Activated CD4-positive, alpha-beta memory T cell treated with anti-CD3 and anti-CD28 coated beads, Interleukin-2, amount 10 ng/mL, durations not matched to agents 7 days and 5 days (primary cell): ENCODE measurements at regions not wholly inside any gene's neighbourhood (a gene's known extent, or its start where the extent isn't known, plus 50 kb on each side); places are given as distances from the start of the nearest gene placed in this dataset.

Source experiments
- CTCF ChIA-PET: fragments of 350-600 bp; sonication (Branson Sonifier 250); formaldehyde crosslinking; loops from one replicate; lab custom pipeline; 2021; ENCODE audit warnings: antibody characterized with exemption, inconsistent platforms; lab: Charles Lee
- POLR2A ChIA-PET: fragments of 350-600 bp; sonication (Branson Sonifier 250); formaldehyde crosslinking; loops from one replicate; lab custom pipeline; 2021; ENCODE audit warnings: antibody characterized with exemption; lab: Charles Lee
- DNase-seq: peaks from one replicate; pipeline ENCODE4 v3.0.0-alpha.2; 2020
- H3K27ac Mint-ChIP-seq: one replicate; pipeline ENCODE4 v1.8.0; 2021; ENCODE audit warnings: mild to moderate bottlenecking, mixed read lengths
- H3K27me3 Mint-ChIP-seq: one replicate; pipeline ENCODE4 v1.8.0; 2021; ENCODE audit warnings: mixed read lengths
- H3K36me3 Mint-ChIP-seq: one replicate; pipeline ENCODE4 v1.8.0; 2021; ENCODE audit warnings: low read depth, mixed read lengths
- H3K4me1 Mint-ChIP-seq: one replicate; pipeline ENCODE4 v1.8.0; 2021; ENCODE audit warnings: mixed read lengths
- H3K4me3 Mint-ChIP-seq: one replicate; pipeline ENCODE4 v1.8.0; 2021; ENCODE audit warnings: mild to moderate bottlenecking, mixed read lengths
- H3K9me3 Mint-ChIP-seq: one replicate; pipeline ENCODE4 v1.8.0; 2021; ENCODE audit warnings: mixed read lengths

GRCh38 chr6:75546381-75546780 is 52.8 kb upstream of the FILIP1 start:
- POLR2A ChIA-PET = no interaction called here
- no peak for DNase-seq
- H3K4me3 Mint-ChIP-seq = no peak overlapping the region
- no peaks in the 10 kb centered on the region for H3K9me3 Mint-ChIP-seq
- H3K27me3 Mint-ChIP-seq = peaks cover 3% of the 10 kb centered on the region
- peaks cover 6% of the 10 kb centered on the region for H3K4me1 Mint-ChIP-seq
- no peak overlapping the region for H3K27ac Mint-ChIP-seq
- CTCF ChIA-PET = interaction anchor here (0.9 to 1.1 kb wide), 5 partner anchors 10 to 280 kb away, joined by 3 to 5 read pairs (median 3); no protein-coding TSS in a partner anchor
- H3K36me3 Mint-ChIP-seq = no peaks in the 10 kb centered on the region

DNA sequence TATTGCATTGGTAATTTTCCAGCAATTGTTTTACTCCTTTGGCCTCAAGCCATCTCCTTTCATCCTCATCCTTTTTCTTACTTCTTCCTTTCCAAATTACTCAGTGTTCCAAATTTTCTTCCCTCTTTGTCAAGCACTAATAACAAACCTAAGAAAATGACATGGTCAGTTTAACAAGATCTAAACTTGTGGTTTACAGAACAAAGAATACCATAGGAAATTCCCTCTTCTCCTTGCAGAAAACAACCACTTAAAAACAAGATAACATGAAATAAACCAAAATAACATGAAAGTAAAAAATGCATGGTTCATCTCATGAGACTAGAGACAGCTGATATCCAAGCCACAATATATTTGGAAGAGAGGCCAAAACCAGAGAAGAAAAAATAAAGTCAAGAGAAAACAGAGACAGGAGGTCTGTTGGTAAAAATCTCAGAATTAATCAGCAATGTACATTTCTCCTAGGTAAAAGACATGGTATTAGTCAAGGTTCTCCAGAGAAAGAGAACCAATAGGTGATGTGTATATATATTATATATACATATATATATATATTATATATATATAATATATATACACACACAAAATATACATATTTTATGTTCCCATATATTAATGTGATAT is 51.0 kb upstream of the SENP6 start:
- no peaks in the 10 kb centered on the region for H3K36me3 Mint-ChIP-seq
- no peak overlapping the region for H3K27ac Mint-ChIP-seq
- H3K4me1 Mint-ChIP-seq = peaks cover 11% of the 10 kb centered on the region
- no peaks in the 10 kb centered on the region for H3K27me3 Mint-ChIP-seq
- H3K9me3 Mint-ChIP-seq = no peaks in the 10 kb centered on the region
- POLR2A ChIA-PET = no interaction called here
- H3K4me3 Mint-ChIP-seq = no peak overlapping the region
- DNase-seq = no peak
- CTCF ChIA-PET = no interaction called here

GRCh38 chr6:75551367-75551952 is 50.2 kb upstream of the SENP6 start:
- Mint-ChIP-seq H3K27me3 (no peaks in the 10 kb centered on the region), H3K36me3 (no peaks in the 10 kb centered on the region), H3K4me1 (peaks cover 11% of the 10 kb centered on the region), H3K4me3 (no peak overlapping the region), H3K27ac (no peak overlapping the region), H3K9me3 (no peaks in the 10 kb centered on the region)
- POLR2A ChIA-PET = no interaction called here
- DNase-seq = no peak
- CTCF ChIA-PET = interaction anchor here (1.1 kb wide), 1 partner anchor 12 kb away, joined by 3 read pairs; no protein-coding TSS in a partner anchor
